NCI-H2107 treated with DMSO at 0.1 percent for 48 hours (cell line): ENCODE measurements at regions not wholly inside any gene's neighbourhood (a gene's known extent, or its start where the extent isn't known, plus 50 kb on each side); places are given as distances from the start of the nearest gene placed in this dataset.

Source experiments
- DNase-seq: peaks from one replicate; lab custom pipeline; 2025; ENCODE audit not compliant: unreplicated experiment; lab: John Stamatoyannopoulos, UW

DNA sequence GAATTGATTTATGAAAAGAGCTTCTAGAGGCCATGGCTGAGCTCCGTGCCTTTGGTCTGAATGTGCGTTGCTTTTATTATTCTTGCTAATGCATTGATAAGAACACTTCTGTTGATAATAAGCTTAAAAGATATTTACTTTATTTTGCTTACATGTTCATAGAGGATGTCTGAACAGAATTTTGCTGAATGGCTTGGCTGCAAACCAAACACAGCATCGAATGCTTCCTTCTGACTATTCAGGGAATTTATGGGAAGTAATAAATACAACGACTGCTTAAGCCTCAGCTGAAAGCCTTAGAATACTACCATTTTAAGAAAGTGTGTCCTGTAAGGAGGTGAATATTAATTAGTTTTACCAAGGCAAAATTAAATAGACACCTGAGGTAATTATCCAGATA is 643.5 kb upstream of the POT1 start:
- no peak for DNase-seq

- no peak for DNase-seq
Observed at GRCh38 chr7:125572414-125572813, 642.8 kb upstream of the POT1 start.

DNA sequence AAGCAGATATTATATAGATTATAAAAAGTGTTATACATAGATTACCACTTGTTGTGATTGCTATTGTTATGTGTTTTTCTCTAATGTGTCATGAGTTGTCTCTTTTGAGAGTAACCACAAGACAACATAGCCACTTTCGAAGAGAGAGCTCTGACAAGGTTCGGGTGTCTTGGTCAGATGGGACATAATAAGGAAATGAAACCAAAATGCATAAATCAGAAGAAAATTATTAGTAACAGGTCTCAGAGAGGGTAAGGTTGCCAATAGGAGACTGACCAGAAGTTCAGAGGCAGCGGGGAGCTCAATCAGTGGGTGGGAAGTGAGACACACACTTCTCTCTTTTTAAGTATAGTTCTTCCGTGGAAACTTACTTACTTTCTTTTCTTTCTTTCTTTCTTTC is 639.2 kb upstream of the POT1 start:
- no peak for DNase-seq

GRCh38 chr7:125567686-125568085 is 638.1 kb upstream of the POT1 start:
- no peak for DNase-seq

DNA sequence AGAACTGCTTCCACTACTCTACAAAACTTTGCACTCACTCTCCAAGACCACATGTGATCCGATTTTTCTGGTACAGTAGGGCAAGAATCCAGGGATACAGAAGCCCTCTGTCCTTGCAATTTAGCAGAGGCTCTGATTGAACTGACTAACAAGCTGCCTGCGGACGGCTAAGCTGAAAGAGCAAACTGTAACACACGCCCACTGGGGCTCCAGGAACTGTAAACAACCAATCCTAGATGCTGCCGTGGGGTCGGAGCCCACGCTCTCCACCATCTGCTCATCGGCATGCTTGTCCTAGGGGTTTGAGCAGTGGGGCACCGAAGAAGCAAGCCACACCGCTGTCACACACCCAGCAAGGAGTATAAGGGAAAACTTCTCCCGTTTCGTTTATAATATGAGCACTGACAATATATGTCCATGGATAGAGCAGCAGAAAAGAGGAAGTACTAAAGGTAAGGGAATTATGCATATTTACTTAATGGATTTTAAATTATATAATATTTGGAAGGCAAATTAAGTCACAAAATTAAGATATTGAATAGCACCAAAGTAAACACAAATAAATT is 634.4 kb upstream of the POT1 start:
- no peak for DNase-seq

DNA sequence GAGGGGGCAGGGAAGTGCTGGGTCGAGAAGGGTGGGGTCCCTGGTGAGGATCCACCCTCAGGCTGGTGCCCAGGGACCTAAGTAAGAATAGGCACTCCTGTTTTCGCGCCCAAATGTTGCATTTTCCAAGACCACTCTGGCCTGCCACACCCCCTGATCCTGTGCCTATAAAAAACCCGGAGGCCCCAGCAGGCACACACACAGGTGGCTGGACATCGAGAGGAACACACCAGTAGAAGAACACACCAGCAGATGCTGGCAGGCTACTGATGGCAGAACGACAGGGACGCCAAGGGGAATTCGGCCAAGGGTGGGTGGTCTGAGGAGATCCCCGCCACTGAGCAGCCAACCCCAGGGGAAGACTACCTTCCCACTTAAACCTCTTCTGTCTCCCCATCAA is 633.9 kb upstream of the POT1 start:
- no peak for DNase-seq

GRCh38 chr7:125561006-125561405 is 631.4 kb upstream of the POT1 start:
- no peak for DNase-seq

DNA sequence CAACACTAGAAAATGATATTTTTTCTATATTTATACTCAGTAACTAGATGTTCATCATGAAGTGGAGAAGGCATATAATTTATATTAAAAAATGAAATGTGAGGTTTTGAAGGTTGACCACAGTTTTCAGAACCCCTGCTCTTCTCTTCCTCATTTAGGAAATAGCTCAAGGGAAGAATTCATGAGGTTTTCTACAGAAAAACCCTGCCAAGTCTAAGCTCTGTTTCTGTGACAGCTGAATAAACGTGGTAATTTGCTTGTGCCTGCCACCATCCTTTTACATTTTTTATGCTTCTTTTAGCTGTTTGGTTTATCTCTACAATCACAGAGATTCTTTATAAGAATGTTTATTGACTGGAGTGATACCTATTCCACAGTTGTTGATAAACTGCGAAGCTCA is 630.3 kb upstream of the POT1 start:
- DNase-seq = no peak

- no peak for DNase-seq
Observed at GRCh38 chr7:125555916-125556315, 626.3 kb upstream of the POT1 start.

GRCh38 chr7:125551008-125551407 is 621.4 kb upstream of the POT1 start:
- no peak for DNase-seq

DNA sequence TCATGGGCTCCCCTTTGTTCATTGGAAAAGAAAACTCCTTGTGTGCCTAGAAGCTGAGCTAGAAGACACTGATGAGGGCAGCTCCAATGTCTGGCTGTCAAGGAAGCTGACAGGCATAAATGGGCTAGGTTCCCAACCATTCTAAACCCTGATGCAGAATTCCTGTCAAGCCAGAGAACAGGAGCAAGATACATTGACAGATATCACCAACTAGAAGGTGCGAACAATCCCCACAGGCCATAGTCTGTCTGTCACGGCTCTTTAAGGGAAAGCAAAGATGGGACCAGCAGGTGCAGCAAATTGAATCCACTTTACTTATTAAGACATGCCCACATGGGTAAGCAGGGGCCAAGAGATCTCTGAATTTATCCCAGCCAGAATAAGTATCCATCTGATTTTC is 617.9 kb upstream of the POT1 start:
- DNase-seq = no peak

DNA sequence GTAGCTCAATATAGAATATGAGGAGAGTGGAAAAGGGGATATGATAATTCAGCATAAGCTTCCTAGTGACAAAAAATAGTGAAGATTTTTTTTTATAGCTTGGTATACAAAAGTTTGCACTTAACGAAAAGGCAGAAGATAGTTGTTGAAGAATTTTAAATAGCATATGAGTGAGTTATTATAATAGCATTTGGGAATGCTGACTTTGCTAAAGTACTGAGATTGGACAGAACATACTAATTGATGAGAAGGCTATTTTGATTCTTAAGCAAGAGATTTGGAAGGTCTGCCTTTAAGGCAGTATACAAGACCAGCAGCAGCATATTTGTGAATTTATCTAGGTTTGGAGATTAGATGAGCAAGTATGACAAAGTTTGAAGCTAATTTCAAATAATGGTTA is 600.9 kb upstream of the POT1 start:
- no peak for DNase-seq

- no peak for DNase-seq
Observed at GRCh38 chr7:125529249-125529648, 599.6 kb upstream of the POT1 start.

DNA sequence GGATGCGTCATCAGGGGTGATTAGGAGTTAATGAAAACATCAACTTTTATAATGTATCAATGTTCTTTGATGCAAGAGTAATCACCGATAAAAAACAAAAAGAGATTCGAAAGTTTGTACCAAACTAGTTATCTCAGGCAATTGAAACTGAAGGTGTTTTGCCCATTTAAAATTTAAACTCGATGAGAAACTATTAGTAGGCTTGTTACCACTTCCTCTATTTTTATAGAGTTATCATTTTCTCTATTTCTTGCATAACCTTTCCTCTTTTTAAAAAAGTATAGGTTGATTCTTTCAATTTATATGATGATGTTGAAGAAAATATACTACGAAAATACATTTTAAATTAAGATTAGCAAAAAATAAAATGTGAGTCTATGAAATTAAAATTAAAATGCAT is 597.3 kb upstream of the POT1 start:
- DNase-seq = no peak

- DNase-seq = no peak
Observed at GRCh38 chr7:125526092-125526491, 596.5 kb upstream of the POT1 start.

GRCh38 chr7:125516194-125516593 is 586.6 kb upstream of the POT1 start:
- DNase-seq = no peak

DNA sequence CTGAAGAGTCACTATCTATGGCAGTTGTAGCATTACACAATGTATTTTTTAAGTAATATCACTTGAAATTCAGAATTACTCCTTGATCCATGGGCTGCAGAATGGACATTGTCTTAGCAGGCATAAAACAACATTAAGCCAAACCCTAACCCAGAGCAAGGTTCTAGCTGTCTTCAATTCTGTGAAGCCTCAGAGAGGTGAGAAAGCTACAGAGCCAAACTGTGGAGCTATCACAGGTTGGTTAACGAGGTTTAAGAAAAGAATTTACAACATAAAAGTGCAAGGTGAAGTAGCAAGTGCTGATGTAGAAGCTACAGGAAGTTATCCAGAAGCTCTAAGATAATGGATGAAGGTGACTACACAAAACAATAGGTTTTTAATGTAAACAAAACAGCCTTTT is 582.7 kb upstream of the POT1 start:
- no peak for DNase-seq

GRCh38 chr7:125511310-125511709 is 581.7 kb upstream of the POT1 start:
- no peak for DNase-seq

GRCh38 chr7:125506331-125506730 is 576.7 kb upstream of the POT1 start:
- no peak for DNase-seq

- DNase-seq = no peak
Observed at GRCh38 chr7:125504848-125505247, 575.2 kb upstream of the POT1 start.

DNA sequence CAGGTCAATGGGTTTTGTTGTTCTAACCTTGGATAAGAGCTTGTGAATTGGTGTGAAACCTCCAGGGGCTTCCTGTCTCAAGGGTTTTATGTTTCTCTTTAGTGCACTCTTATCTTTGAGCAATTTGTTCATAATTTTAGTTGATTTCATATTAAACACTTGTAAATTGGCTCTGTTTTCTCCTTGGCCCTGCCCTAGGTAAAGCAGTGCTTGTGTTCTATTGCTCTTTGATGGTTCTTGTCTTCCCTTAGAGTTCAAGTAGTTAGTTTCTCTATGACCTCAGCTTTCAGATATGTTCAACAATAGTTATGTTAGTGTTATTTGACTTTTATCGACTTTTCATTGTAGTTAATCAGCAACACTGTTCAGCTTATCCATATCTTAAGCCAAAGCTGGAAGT is 566.4 kb upstream of the POT1 start:
- no peak for DNase-seq

GRCh38 chr7:125492521-125492920 is 562.9 kb upstream of the POT1 start:
- no peak for DNase-seq

DNA sequence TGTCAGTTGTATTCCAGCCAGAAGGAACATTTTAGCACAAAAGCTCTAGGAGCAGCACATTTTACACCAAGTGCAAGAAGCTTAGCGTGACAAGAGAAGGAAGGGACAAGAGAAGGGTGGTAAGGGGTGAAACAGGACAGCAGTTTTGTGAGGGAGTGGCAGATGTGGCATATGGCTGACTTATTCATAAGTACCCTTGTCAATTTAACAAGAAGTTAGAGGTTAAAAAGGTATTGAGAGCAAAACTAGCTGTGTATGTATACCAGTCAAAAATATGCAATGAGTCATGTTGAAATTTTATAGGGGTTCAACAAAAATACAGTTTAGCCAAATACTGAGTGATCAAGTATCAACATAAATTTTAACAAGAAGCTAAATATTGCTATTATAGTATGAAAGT is 561.5 kb upstream of the POT1 start:
- DNase-seq = no peak

DNA sequence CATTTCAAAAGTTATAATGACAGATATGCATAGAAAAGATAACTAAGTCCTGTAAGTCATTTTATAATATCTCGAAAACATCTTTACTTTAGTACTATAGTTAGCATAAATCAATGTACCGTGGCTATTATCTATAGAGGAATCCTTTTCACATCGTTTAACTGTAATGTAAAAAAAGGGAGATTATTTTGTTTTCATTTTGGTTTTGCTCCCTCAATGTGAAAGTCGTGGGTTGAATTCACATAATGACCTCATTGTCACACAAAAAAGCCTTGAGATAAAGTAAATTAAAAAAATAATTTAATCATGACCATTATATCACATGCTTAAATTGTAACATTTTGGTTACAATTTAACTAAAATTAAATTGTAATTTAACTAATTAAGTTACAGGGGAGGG is 560.5 kb upstream of the POT1 start:
- DNase-seq = no peak
